ENCODE measurements at regions not wholly inside any gene's neighbourhood (a gene's known extent, or its start where the extent isn't known, plus 50 kb on each side); places are given as distances from the start of the nearest gene placed in this dataset.
"Not testable (repeated sequence)": the region's sequence is repeated elsewhere in the genome, so short reads cannot be mapped to it uniquely, and the experiment has no call there.

DNA sequence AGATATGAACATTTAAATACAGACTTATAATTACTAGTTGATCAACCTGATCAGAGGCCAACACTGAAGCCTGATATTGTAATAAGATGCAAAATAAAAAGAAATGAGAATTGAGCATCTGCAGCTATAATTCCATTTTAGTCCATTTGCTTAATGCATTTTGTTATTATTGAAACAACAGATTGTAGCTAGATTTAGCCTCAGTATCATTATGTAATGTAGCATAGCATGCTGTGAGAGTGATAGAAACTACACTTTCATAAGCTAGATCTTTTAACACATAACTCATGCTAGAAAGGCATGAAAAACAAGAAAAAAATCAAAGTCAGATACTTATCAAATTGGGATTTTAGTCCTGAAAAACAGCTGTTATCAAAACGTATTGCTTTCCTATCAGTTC, 292.7 kb upstream of the ADARB2 start:
- whole genome bisulfite sequencing, 2 donors (ENCODE audit: low coverage in 1 of 2), result 40 to 43% methylated on average over 1 of the region's 1 CpG
- TF ChIP-seq CTCF (IDR thresholded peaks at IDR 0.05) (no peak), POLR2AphosphoS5 (IDR thresholded peaks at IDR 0.05) (no peak), EP300 (IDR thresholded peaks at IDR 0.05) (no peak), POLR2A (IDR thresholded peaks at IDR 0.05) (no peak)
- Histone ChIP-seq H3K4me3 (no peak overlapping the region), H3K27ac (no peak overlapping the region), H3K36me3 (no peaks in the 10 kb centered on the region), H3K4me1 (no peaks in the 10 kb centered on the region), H3K9me3 (no peaks in the 10 kb centered on the region), H3K27me3 (no peaks in the 10 kb centered on the region)
- no peak for ATAC-seq

DNA sequence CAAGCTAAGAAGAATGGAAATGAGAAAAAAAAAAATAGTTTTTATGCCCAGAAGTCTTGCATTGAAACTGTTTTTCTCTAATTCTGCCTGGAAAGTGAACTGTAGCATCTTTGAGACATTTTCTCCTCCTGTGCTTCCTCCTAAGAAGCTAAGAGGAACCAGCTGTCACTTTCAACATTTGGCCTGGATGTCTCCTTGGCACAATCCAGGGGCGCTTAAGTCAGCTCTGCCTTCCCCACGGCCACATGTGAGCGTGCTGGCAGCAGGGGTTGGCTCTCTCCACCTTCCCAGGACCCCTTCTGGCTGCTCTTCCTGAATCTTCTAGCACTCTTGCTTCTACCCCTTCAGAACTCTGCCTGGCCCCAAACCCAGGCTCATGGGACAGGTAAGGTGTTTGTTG, 289.6 kb upstream of the ADARB2 start:
- Histone ChIP-seq H3K9me3 (no peaks in the 10 kb centered on the region), H3K27ac (no peak overlapping the region), H3K27me3 (no peaks in the 10 kb centered on the region), H3K36me3 (no peaks in the 10 kb centered on the region), H3K4me1 (peaks cover 0 to 4% (median 0%) of the 10 kb centered on the region in 3 donors), H3K4me3 (no peak overlapping the region)
- WGBS, 2 donors (ENCODE audit: low coverage in 1 of 2), result 25 to 46% methylated on average over 2 to 3 of the region's 3 CpGs
- TF ChIP-seq CTCF (IDR thresholded peaks at IDR 0.05) (no peak), POLR2AphosphoS5 (IDR thresholded peaks at IDR 0.05) (no peak), EP300 (IDR thresholded peaks at IDR 0.05) (no peak), POLR2A (IDR thresholded peaks at IDR 0.05) (no peak)
- no peak for ATAC-seq

- WGBS, 2 donors (ENCODE audit: low coverage in 1 of 2), result 36 to 44% methylated on average over 2 of the region's 2 CpGs
- not testable (repeated sequence) for H3K9me3 ChIP-seq, H3K4me1 ChIP-seq, H3K36me3 ChIP-seq, H3K27me3 ChIP-seq, ATAC-seq, H3K27ac ChIP-seq, H3K4me3 ChIP-seq
Observed at GRCh38 chr10:2024750-2025149, 287.4 kb upstream of the ADARB2 start.

GRCh38 chr10:2023687-2024086, 286.4 kb upstream of the ADARB2 start:
- no peak overlapping the region for H3K4me3 ChIP-seq

DNA sequence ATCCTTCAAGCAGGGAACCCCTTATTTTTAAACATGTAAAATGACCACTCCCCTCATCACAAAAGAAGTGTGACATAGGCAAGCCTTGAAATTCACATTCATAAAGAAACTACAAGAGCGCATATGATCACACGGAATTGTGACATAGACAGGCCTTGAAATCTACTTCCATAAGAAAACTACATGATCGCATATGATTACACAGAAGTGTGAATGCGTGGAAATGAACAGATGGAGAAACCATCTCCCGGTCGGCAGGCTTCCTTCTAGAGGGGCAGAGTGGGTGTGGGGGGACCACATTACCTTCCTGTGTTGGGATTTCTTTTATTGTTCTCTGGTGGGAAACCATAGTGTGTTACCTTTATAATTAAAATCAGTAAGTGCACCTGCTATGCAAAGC, 285.1 kb upstream of the ADARB2 start:
- TF ChIP-seq EP300 (IDR thresholded peaks at IDR 0.05) (no peak), POLR2AphosphoS5 (IDR thresholded peaks at IDR 0.05) (no peak), POLR2A (IDR thresholded peaks at IDR 0.05) (no peak), CTCF (IDR thresholded peaks at IDR 0.05) (no peak)
- Histone ChIP-seq H3K4me1 (peaks cover 0 to 4% (median 0%) of the 10 kb centered on the region in 3 donors), H3K27ac (no peak overlapping the region), H3K9me3 (no peaks in the 10 kb centered on the region), H3K36me3 (no peaks in the 10 kb centered on the region), H3K27me3 (peaks cover 9% of the 10 kb centered on the region), H3K4me3 (no peak overlapping the region)
- no peak for ATAC-seq
- WGBS, 2 donors (ENCODE audit: low coverage in 1 of 2), result 89 to 90% methylated on average over 6 of the region's 6 CpGs

More at GRCh38 chr10:2023687-2024086, 286.4 kb upstream of the ADARB2 start:
- Histone ChIP-seq H3K4me1 (peaks cover 0 to 4% (median 0%) of the 10 kb centered on the region in 3 donors), H3K9me3 (no peaks in the 10 kb centered on the region), H3K36me3 (no peaks in the 10 kb centered on the region), H3K27ac (no peak overlapping the region), H3K27me3 (peaks cover 9% of the 10 kb centered on the region)
- no peak for ATAC-seq
- no peak for TF ChIP-seq CTCF (IDR thresholded peaks at IDR 0.05)
- no peak for TF ChIP-seq POLR2AphosphoS5 (IDR thresholded peaks at IDR 0.05)
- no peak for TF ChIP-seq POLR2A (IDR thresholded peaks at IDR 0.05)
- no peak for TF ChIP-seq EP300 (IDR thresholded peaks at IDR 0.05)
- 13 to 22% methylated on average over 1 to 3 of the region's 5 CpGs for WGBS, 2 donors (ENCODE audit: low coverage in 1 of 2)
